ENCODE measurements at regions not wholly inside any gene's neighbourhood (a gene's known extent, or its start where the extent isn't known, plus 50 kb on each side); places are given as distances from the start of the nearest gene placed in this dataset.
"Not testable (repeated sequence)": the region's sequence is repeated elsewhere in the genome, so short reads cannot be mapped to it uniquely, and the experiment has no call there.

DNA sequence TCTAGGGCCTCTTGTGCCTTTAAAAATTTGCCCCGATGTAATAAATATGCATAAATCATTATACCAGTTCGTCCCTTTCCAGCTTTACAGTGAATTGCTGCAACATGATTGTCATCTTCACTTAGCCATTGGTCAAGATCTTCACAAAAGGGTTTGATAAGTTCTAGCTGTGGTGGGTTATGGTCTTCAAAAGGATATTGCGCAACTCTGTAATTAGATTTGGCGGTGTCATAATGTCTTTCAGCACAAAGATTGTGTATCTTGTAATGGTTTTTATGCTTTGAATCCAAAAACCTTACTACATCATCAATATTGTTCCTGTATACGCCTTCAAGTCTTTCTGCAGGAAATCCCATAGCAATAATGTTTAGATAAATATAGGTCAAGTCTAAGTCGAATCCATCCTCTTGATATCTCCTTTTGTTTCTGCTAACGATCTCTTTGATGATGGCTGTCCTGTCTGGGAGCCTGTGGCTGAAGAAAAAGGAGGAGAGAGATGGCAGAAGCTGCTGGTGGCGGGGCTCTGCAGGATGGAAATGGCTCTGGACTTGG is 119.1 kb upstream of the PRSS3 start:
- TF ChIP-seq, protein P1, sequence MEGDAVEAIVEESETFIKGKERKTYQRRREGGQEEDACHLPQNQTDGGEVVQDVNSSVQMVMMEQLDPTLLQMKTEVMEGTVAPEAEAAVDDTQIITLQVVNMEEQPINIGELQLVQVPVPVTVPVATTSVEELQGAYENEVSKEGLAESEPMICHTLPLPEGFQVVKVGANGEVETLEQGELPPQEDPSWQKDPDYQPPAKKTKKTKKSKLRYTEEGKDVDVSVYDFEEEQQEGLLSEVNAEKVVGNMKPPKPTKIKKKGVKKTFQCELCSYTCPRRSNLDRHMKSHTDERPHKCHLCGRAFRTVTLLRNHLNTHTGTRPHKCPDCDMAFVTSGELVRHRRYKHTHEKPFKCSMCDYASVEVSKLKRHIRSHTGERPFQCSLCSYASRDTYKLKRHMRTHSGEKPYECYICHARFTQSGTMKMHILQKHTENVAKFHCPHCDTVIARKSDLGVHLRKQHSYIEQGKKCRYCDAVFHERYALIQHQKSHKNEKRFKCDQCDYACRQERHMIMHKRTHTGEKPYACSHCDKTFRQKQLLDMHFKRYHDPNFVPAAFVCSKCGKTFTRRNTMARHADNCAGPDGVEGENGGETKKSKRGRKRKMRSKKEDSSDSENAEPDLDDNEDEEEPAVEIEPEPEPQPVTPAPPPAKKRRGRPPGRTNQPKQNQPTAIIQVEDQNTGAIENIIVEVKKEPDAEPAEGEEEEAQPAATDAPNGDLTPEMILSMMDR (IDR thresholded peaks at IDR 0.05; ENCODE audit: low read length): not testable (repeated sequence)
- not testable (repeated sequence) for TF ChIP-seq EZH2 (optimal IDR thresholded peaks at IDR 0.05; ENCODE audit: low read depth, low read length); EZH2phosphoT487 (IDR thresholded peaks at IDR 0.05; ENCODE audit: low read length)

Data from MM.1S (cell line).